ENCODE measurements at regions not wholly inside any gene's neighbourhood (a gene's known extent, or its start where the extent isn't known, plus 50 kb on each side); places are given as distances from the start of the nearest gene placed in this dataset.
"Not testable (repeated sequence)": the region's sequence is repeated elsewhere in the genome, so short reads cannot be mapped to it uniquely, and the experiment has no call there.

GRCh38 chr11:37946155-37946766, 1348.2 kb upstream of the RAG2 start:
- no peak for DNase-seq (ENCODE audit: low read depth in 1 of 2, low spot score in 1 of 2)

GRCh38 chr11:37942081-37942480, 1344.0 kb upstream of the RAG2 start:
- no peak for DNase-seq (ENCODE audit: low read depth in 1 of 2, low spot score in 1 of 2)

GRCh38 chr11:37929100-37929653, 1331.1 kb upstream of the RAG2 start:
- no peak for DNase-seq (ENCODE audit: low read depth in 1 of 2, low spot score in 1 of 2)

- no peak for DNase-seq (ENCODE audit: low read depth in 1 of 2, low spot score in 1 of 2)
Observed at GRCh38 chr11:37926772-37927171, 1328.7 kb upstream of the RAG2 start.

GRCh38 chr11:37916331-37916730, 1318.3 kb upstream of the RAG2 start:
- no peak for DNase-seq (ENCODE audit: low read depth in 1 of 2, low spot score in 1 of 2)

- no peak for DNase-seq (ENCODE audit: low read depth in 1 of 2, low spot score in 1 of 2)
Observed at GRCh38 chr11:37914859-37915258, 1316.8 kb upstream of the RAG2 start.

- DNase-seq (ENCODE audit: low read depth in 1 of 2, low spot score in 1 of 2): no peak
Observed at GRCh38 chr11:37908219-37908548, 1310.1 kb upstream of the RAG2 start.

GRCh38 chr11:37907436-37908218, 1309.6 kb upstream of the RAG2 start:
- DNase-seq (ENCODE audit: low read depth in 1 of 2, low spot score in 1 of 2): no peak

GRCh38 chr11:37905707-37906417, 1307.8 kb upstream of the RAG2 start:
- DNase-seq (ENCODE audit: low read depth in 1 of 2, low spot score in 1 of 2): no peak

- DNase-seq (ENCODE audit: low read depth in 1 of 2, low spot score in 1 of 2): no peak
Observed at GRCh38 chr11:37896016-37896415, 1298.0 kb upstream of the RAG2 start.

- DNase-seq (ENCODE audit: low read depth in 1 of 2, low spot score in 1 of 2): no peak
Observed at GRCh38 chr11:37881741-37882140, 1283.7 kb upstream of the RAG2 start.

- no peak for DNase-seq (ENCODE audit: low read depth in 1 of 2, low spot score in 1 of 2)
Observed at GRCh38 chr11:37861671-37862070, 1263.6 kb upstream of the RAG2 start.

GRCh38 chr11:37858806-37859537, 1260.9 kb upstream of the RAG2 start:
- not testable (repeated sequence) for DNase-seq (ENCODE audit: low read depth in 1 of 2, low spot score in 1 of 2)

GRCh38 chr11:37858398-37858797, 1260.4 kb upstream of the RAG2 start:
- DNase-seq (ENCODE audit: low read depth in 1 of 2, low spot score in 1 of 2): no peak

GRCh38 chr11:37857726-37858125, 1259.7 kb upstream of the RAG2 start:
- no peak for DNase-seq (ENCODE audit: low read depth in 1 of 2, low spot score in 1 of 2)

GRCh38 chr11:37849706-37850105, 1251.7 kb upstream of the RAG2 start:
- no peak for DNase-seq (ENCODE audit: low read depth in 1 of 2, low spot score in 1 of 2)

- no peak for DNase-seq (ENCODE audit: low read depth in 1 of 2, low spot score in 1 of 2)
Observed at GRCh38 chr11:37843603-37844002, 1245.6 kb upstream of the RAG2 start.

GRCh38 chr11:37841016-37841415, 1243.0 kb upstream of the RAG2 start:
- DNase-seq (ENCODE audit: low read depth in 1 of 2, low spot score in 1 of 2): no peak

GRCh38 chr11:37840345-37840744, 1242.3 kb upstream of the RAG2 start:
- not testable (repeated sequence) for DNase-seq (ENCODE audit: low read depth in 1 of 2, low spot score in 1 of 2)

GRCh38 chr11:37830529-37830928, 1232.5 kb upstream of the RAG2 start:
- no peak for DNase-seq (ENCODE audit: low read depth in 1 of 2, low spot score in 1 of 2)

GRCh38 chr11:37817727-37818270, 1219.8 kb upstream of the RAG2 start:
- DNase-seq (ENCODE audit: low read depth in 1 of 2, low spot score in 1 of 2): no peak

Measured in stimulated activated CD4-positive, alpha-beta T cell treated with anti-CD3 and anti-CD28 coated beads, Interleukin-15, amount 100 ng/mL, for 1 hour (primary cell).